Kidney (tissue), 13 donors: ENCODE measurements at regions not wholly inside any gene's neighbourhood (a gene's known extent, or its start where the extent isn't known, plus 50 kb on each side); places are given as distances from the start of the nearest gene placed in this dataset.
A peak's percentile ranks its signal among the peaks of the same experiment; 100 is the strongest.
"Not testable (repeated sequence)": the region's sequence is repeated elsewhere in the genome, so short reads cannot be mapped to it uniquely, and the experiment has no call there.

Source experiments
- DNase-seq, 5 donors: peaks; one replicate each; pipeline ENCODE4 v3.0.0-alpha.2; 2013 to 2020
- FAIRE-seq: peaks from 2 replicates; lab custom pipeline; 2012; peaks lifted over from hg19 to GRCh38; lab: Jason Lieb, UNC
- H3K27ac ChIP-seq, 2 donors: one replicate each; pipeline ENCODE4 v1.7.0; 2013; ENCODE audit warnings: low read depth in 2 of 2, low read length in 2 of 2, inconsistent platforms in 1 of 2
- H3K27me3 ChIP-seq: one replicate; pipeline ENCODE4 v1.7.1; 2013; ENCODE audit warnings: low read length, inconsistent platforms; ENCODE audit not compliant: control insufficient read depth, insufficient read depth
- H3K36me3 ChIP-seq, 3 donors: one replicate each; pipeline versions ENCODE4 v1.7.0 to v1.7.1; 2013; ENCODE audit warnings: low read length in 3 of 3, control low read depth in 1 of 3, inconsistent platforms in 1 of 3; ENCODE audit not compliant: insufficient read depth in 3 of 3, control insufficient read depth in 2 of 3
- H3K4me1 ChIP-seq, 3 donors: one replicate each; pipeline versions ENCODE4 v1.7.0 to v1.7.1; 2013; ENCODE audit warnings: low read length in 3 of 3, inconsistent platforms in 1 of 3, low read depth in 1 of 3; ENCODE audit not compliant: control insufficient read depth in 2 of 3, insufficient read depth in 2 of 3
- H3K4me3 ChIP-seq, 3 donors: one replicate each; pipeline versions ENCODE4 v1.7.0 to v1.8.1; 2013; ENCODE audit warnings: low read length in 3 of 3, control low read depth in 1 of 3, inconsistent platforms in 1 of 3
- H3K9ac ChIP-seq, 3 donors: one replicate each; pipeline versions ENCODE4 v1.7.0 to v1.7.1; 2013; ENCODE audit warnings: low read length in 3 of 3, control low read depth in 1 of 3, inconsistent platforms in 1 of 3
- H3K9me3 ChIP-seq, 3 donors: one replicate each; pipeline versions ENCODE4 v1.7.0 to v1.7.1; 2013; ENCODE audit warnings: low read length in 3 of 3, control low read depth in 1 of 3, inconsistent platforms in 1 of 3; ENCODE audit not compliant: control insufficient read depth in 2 of 3, insufficient read depth in 1 of 3
- CTCF ChIP-seq: IDR thresholded peaks from 3 replicates; pipeline ENCODE4 v1.5.1; 2012; ENCODE audit warnings: mild to moderate bottlenecking, moderate library complexity, borderline replicate concordance; ENCODE audit not compliant: insufficient read depth; ENCODE audit errors: extremely low read depth
- intact Hi-C: fragments of 100-400 bp; cut with DNase I; formaldehyde crosslinking; loops from one replicate; pipeline ENCODE4 v1.11.1; 2022
- donor health status: control.
- donor health status: control.
- donor health status: control.
- donor health status: control.
- donor health status: control.
- donor health status: DM: yes; HTN: yes; CAD: no.
- donor health status: Normal renal cell carcinoma (clear cell type).

- FAIRE-seq (no peak), DNase-seq (no peak)
- no peak overlapping the region for H3K4me3 ChIP-seq
- no peaks in the 10 kb centered on the region for H3K9me3 ChIP-seq
- H3K4me1 ChIP-seq = no peaks in the 10 kb centered on the region
- intact Hi-C loops = no loop called here
- H3K27ac ChIP-seq = no peak overlapping the region
- no peaks in the 10 kb centered on the region for H3K27me3 ChIP-seq
- H3K9ac ChIP-seq = no peak overlapping the region
- TF ChIP-seq CTCF = no peak
- H3K36me3 ChIP-seq = no peaks in the 10 kb centered on the region
These were observed 354.0 kb upstream of the ADAMTS5 start for GRCh38 chr21:27320868-27321267.

GRCh38 chr21:27317601-27318000 lies 350.7 kb upstream of the ADAMTS5 start:
- H3K4me3 ChIP-seq, DNase-seq, H3K27me3 ChIP-seq, H3K4me1 ChIP-seq, FAIRE-seq, H3K9me3 ChIP-seq, H3K36me3 ChIP-seq, intact Hi-C loops, H3K9ac ChIP-seq, H3K27ac ChIP-seq: not testable (repeated sequence)

- Histone ChIP-seq H3K27ac (no peak overlapping the region), H3K4me3 (no peak overlapping the region), H3K4me1 (no peaks in the 10 kb centered on the region), H3K9me3 (no peaks in the 10 kb centered on the region), H3K36me3 (no peaks in the 10 kb centered on the region), H3K27me3 (no peaks in the 10 kb centered on the region), H3K9ac (no peak overlapping the region)
- no peak for TF ChIP-seq CTCF
- intact Hi-C loops = no loop called here
- no peak for FAIRE-seq
- no peak for DNase-seq
These were observed 348.5 kb upstream of the ADAMTS5 start for GRCh38 chr21:27315373-27315772.

- FAIRE-seq = no peak
- intact Hi-C loops = no loop called here
- peak in 2 of 5 donors; percentile 32 to 58 for DNase-seq
- Histone ChIP-seq H3K36me3 (no peaks in the 10 kb centered on the region), H3K9me3 (no peaks in the 10 kb centered on the region), H3K27ac (no peak overlapping the region), H3K27me3 (no peaks in the 10 kb centered on the region), H3K9ac (no peak overlapping the region), H3K4me1 (no peaks in the 10 kb centered on the region), H3K4me3 (no peak overlapping the region)
- no peak for TF ChIP-seq CTCF
These were observed 347.2 kb upstream of the ADAMTS5 start for GRCh38 chr21:27314131-27314530.
